Stimulated activated CD8-positive, alpha-beta memory T cell treated with anti-CD3 and anti-CD28 coated beads, Interleukin-15, amount 100 ng/mL, for 4 hours (primary cell): ENCODE measurements at regions not wholly inside any gene's neighbourhood (a gene's known extent, or its start where the extent isn't known, plus 50 kb on each side); places are given as distances from the start of the nearest gene placed in this dataset.
"Not testable (repeated sequence)": the region's sequence is repeated elsewhere in the genome, so short reads cannot be mapped to it uniquely, and the experiment has no call there.

ENCODE experiments used
- DNase-seq, 2 donors: peaks; one replicate each; pipeline ENCODE4 v3.0.0-alpha.2; 2020; ENCODE audit warnings: low read depth in 2 of 2

- DNase-seq: no peak
Observed at GRCh38 chr12:131457331-131458047, 253.4 kb upstream of the SFSWAP start.

GRCh38 chr12:131458048-131458374 lies 252.9 kb upstream of the SFSWAP start:
- DNase-seq: no peak

- DNase-seq: no peak
Observed at GRCh38 chr12:131458931-131459772, 251.7 kb upstream of the SFSWAP start.

GRCh38 chr12:131459773-131460365 lies 251.0 kb upstream of the SFSWAP start:
- no peak for DNase-seq

- no peak for DNase-seq
Observed at GRCh38 chr12:131460520-131460919, 250.4 kb upstream of the SFSWAP start.

- DNase-seq: no peak
Observed at GRCh38 chr12:131461096-131461495, 249.8 kb upstream of the SFSWAP start.

GRCh38 chr12:131463174-131463573 lies 247.7 kb upstream of the SFSWAP start:
- DNase-seq: no peak

- DNase-seq: no peak
Observed at GRCh38 chr12:131464081-131464480, 246.8 kb upstream of the SFSWAP start.

GRCh38 chr12:131466306-131466705 lies 244.6 kb upstream of the SFSWAP start:
- DNase-seq: no peak

- DNase-seq: no peak
Observed at GRCh38 chr12:131466932-131467331, 244.0 kb upstream of the SFSWAP start.

GRCh38 chr12:131468206-131468605 lies 242.7 kb upstream of the SFSWAP start:
- DNase-seq: no peak

GRCh38 chr12:131469945-131470344 lies 240.9 kb upstream of the SFSWAP start:
- not testable (repeated sequence) for DNase-seq

- no peak for DNase-seq
Observed at GRCh38 chr12:131471271-131471905, 239.5 kb upstream of the SFSWAP start.

- no peak for DNase-seq
Observed at GRCh38 chr12:131471946-131472732, 238.8 kb upstream of the SFSWAP start.

GRCh38 chr12:131473261-131473660 lies 237.6 kb upstream of the SFSWAP start:
- no peak for DNase-seq

GRCh38 chr12:131473741-131474709 lies 236.9 kb upstream of the SFSWAP start:
- DNase-seq: no peak

- DNase-seq: not testable (repeated sequence)
Observed at GRCh38 chr12:131475012-131475411, 235.9 kb upstream of the SFSWAP start.

GRCh38 chr12:131477613-131478012 lies 233.3 kb upstream of the SFSWAP start:
- no peak for DNase-seq

GRCh38 chr12:131478468-131478867 lies 232.4 kb upstream of the SFSWAP start:
- DNase-seq: no peak

GRCh38 chr12:131482199-131482598 lies 228.7 kb upstream of the SFSWAP start:
- DNase-seq: no peak
